Sigmoid colon (tissue), 6 donors: ENCODE measurements at regions not wholly inside any gene's neighbourhood (a gene's known extent, or its start where the extent isn't known, plus 50 kb on each side); places are given as distances from the start of the nearest gene placed in this dataset.

Experiments used
- DNase-seq: peaks from one replicate; pipeline ENCODE4 v3.0.0-alpha.2; 2019
- H3K27ac ChIP-seq, 4 donors: fragments of 200-600 bp; sonication (generic); one replicate each; pipeline ENCODE4 v1.5.1; 2016 to 2019; ENCODE audit warnings: mild to moderate bottlenecking in 1 of 4
- H3K27me3 ChIP-seq, 3 donors: fragments of 200-600 bp; sonication (generic); one replicate each; pipeline ENCODE4 v1.5.1; 2019; ENCODE audit warnings: mild to moderate bottlenecking in 1 of 3
- H3K36me3 ChIP-seq, 4 donors: fragments of 200-600 bp; sonication (generic); one replicate each; pipeline ENCODE4 v1.5.1; 2016 to 2019
- H3K4me1 ChIP-seq, 4 donors: fragments of 200-600 bp; sonication (generic); one replicate each; pipeline ENCODE4 v1.5.1; 2017 to 2019
- H3K4me3 ChIP-seq, 4 donors: fragments of 200-600 bp; sonication (generic); one replicate each; pipeline ENCODE4 v1.5.1; 2017 to 2019; ENCODE audit warnings: mild to moderate bottlenecking in 2 of 4, moderate library complexity in 1 of 4
- H3K9me3 ChIP-seq, 4 donors: fragments of 200-600 bp in 3 of 4; sonication (generic) in 3 of 4; one replicate each; pipeline versions ENCODE4 v1.5.1 to v1.6.1; 2013 to 2019
- EP300 ChIP-seq, 4 donors: sonication (generic); formaldehyde crosslinking; IDR thresholded peaks; one replicate each; pipeline ENCODE4 v1.6.1; 2017; ENCODE audit warnings: antibody characterized with exemption in 4 of 4
- POLR2A ChIP-seq, 2 donors: fragments of 450-650 bp; IDR thresholded peaks; one replicate each; pipeline ENCODE4 v1.6.1; 2016; ENCODE audit warnings: antibody characterized with exemption in 2 of 2, mild to moderate bottlenecking in 2 of 2, moderate library complexity in 2 of 2
- POLR2AphosphoS5 ChIP-seq, 4 donors: sonication (generic); formaldehyde crosslinking; IDR thresholded peaks; one replicate each; pipeline ENCODE4 v1.6.1; 2017; ENCODE audit warnings: antibody characterized with exemption in 4 of 4
- WGBS, 2 donors: extraction: QIAGEN DNeasy Blood & Tissue Kit; methylation state at CpG; one replicate each; pipeline ENCODE4 v1.1.7; 2013; 5-methylcytosine and 5-hydroxymethylcytosine counted together
- intact Hi-C: fragments of 100-400 bp; cut with DNase I; formaldehyde crosslinking; loops from one replicate; pipeline ENCODE4 v1.15.1; 2023
- TF ChIP-seq, protein P1 (sequence below), 4 experiments: fragments of 450-650 bp in 3 of 4; fragments of 200-600 bp in 1 of 4; IDR thresholded peaks; one replicate each; pipeline ENCODE4 v1.5.1; 2016 to 2019; ENCODE audit warnings: antibody characterized with exemption in 4 of 4, mild to moderate bottlenecking in 3 of 4, moderate library complexity in 2 of 4
- donor health status: healthy with polysubstance abuse.
- donor health status: healthy.

DNA sequence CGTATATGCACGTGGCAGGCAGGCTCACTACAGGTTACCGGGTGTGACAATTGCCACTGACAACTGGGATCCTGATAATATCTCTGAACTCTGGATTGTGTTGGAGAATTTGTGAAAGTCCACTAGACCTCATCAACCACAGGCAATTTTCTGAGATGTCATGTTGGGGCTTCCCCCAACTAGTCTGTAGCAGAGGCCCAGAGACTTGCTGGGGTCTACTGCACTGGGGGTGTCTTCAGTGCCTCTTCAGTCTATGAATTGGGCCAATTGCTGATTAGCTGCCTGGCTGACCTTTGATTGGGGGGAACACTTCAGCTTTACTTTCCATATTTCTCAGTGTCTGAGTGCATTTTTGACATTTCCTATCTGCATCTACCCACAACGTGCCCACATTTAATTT lies 201.5 kb downstream of the MTX2 start:
- intact Hi-C loops: no loop called here
- TF ChIP-seq POLR2A (IDR thresholded peaks at IDR 0.05) (no peak), POLR2AphosphoS5 (IDR thresholded peaks at IDR 0.05) (no peak), EP300 (IDR thresholded peaks at IDR 0.05) (no peak)
- TF ChIP-seq, protein P1, sequence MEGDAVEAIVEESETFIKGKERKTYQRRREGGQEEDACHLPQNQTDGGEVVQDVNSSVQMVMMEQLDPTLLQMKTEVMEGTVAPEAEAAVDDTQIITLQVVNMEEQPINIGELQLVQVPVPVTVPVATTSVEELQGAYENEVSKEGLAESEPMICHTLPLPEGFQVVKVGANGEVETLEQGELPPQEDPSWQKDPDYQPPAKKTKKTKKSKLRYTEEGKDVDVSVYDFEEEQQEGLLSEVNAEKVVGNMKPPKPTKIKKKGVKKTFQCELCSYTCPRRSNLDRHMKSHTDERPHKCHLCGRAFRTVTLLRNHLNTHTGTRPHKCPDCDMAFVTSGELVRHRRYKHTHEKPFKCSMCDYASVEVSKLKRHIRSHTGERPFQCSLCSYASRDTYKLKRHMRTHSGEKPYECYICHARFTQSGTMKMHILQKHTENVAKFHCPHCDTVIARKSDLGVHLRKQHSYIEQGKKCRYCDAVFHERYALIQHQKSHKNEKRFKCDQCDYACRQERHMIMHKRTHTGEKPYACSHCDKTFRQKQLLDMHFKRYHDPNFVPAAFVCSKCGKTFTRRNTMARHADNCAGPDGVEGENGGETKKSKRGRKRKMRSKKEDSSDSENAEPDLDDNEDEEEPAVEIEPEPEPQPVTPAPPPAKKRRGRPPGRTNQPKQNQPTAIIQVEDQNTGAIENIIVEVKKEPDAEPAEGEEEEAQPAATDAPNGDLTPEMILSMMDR (IDR thresholded peaks at IDR 0.05): no peak
- Histone ChIP-seq H3K27ac (no peak overlapping the region), H3K9me3 (no peaks in the 10 kb centered on the region), H3K4me3 (no peak overlapping the region), H3K4me1 (peaks cover 0 to 17% (median 7%) of the 10 kb centered on the region in 4 donors), H3K27me3 (no peaks in the 10 kb centered on the region), H3K36me3 (no peaks in the 10 kb centered on the region)
- WGBS, 2 donors: 89 to 90% methylated on average over 4 of the region's 4 CpGs
- DNase-seq: no peak

GRCh38 chr2:176471949-176472348 lies 202.7 kb downstream of the MTX2 start:
- H3K27ac ChIP-seq: no peak overlapping the region
- no peaks in the 10 kb centered on the region for H3K9me3 ChIP-seq
- H3K4me1 ChIP-seq: peaks cover 0 to 17% (median 7%) of the 10 kb centered on the region in 4 donors
- TF ChIP-seq POLR2AphosphoS5 (IDR thresholded peaks at IDR 0.05) (no peak), POLR2A (IDR thresholded peaks at IDR 0.05) (no peak), EP300 (IDR thresholded peaks at IDR 0.05) (no peak)
- TF ChIP-seq, protein P1 (IDR thresholded peaks at IDR 0.05): no peak
- WGBS, 2 donors: 71 to 88% methylated on average over 2 of the region's 2 CpGs
- intact Hi-C loops: no loop called here
- no peaks in the 10 kb centered on the region for H3K36me3 ChIP-seq
- no peak for DNase-seq
- H3K27me3 ChIP-seq: no peaks in the 10 kb centered on the region
- H3K4me3 ChIP-seq: no peak overlapping the region

DNA sequence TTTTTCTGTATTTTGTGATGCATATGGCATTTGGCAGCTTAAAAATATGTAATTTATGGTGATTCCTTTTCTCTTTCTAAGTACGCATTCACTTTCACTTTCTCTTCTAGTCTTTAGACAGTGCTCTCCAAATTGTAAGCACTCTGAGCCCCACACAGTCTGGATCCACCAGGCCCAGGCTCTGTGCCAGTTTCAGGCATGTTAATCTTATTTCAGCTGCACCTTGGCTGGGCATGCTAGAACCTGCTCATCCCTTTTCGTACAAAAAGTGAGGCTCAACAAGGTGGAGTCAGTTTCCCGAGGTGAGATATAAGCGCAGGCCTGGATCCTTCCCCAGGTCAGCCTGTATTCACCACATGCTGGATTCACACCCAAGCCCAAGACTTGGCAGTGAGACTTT lies 203.9 kb downstream of the MTX2 start:
- Histone ChIP-seq H3K27me3 (no peaks in the 10 kb centered on the region), H3K9me3 (no peaks in the 10 kb centered on the region), H3K36me3 (no peaks in the 10 kb centered on the region), H3K4me1 (peaks cover 0 to 17% (median 7%) of the 10 kb centered on the region in 4 donors), H3K4me3 (peak overlapping the region in 3 of 4 donors; percentile 18 to 29 (median 27)), H3K27ac (peak overlapping the region in 2 of 4 donors; percentile 29 to 46)
- 44 to 50% methylated on average over 4 of the region's 4 CpGs for WGBS, 2 donors
- peak; percentile 76 for DNase-seq
- TF ChIP-seq, protein P1 (IDR thresholded peaks at IDR 0.05): no peak
- TF ChIP-seq EP300 (IDR thresholded peaks at IDR 0.05): no peak
- no peak for TF ChIP-seq POLR2A (IDR thresholded peaks at IDR 0.05)
- TF ChIP-seq POLR2AphosphoS5 (IDR thresholded peaks at IDR 0.05): no peak
- intact Hi-C loops: no loop called here

- 89 to 94% methylated on average over 6 of the region's 6 CpGs for WGBS, 2 donors
These were observed 204.6 kb downstream of the MTX2 start for GRCh38 chr2:176473851-176474250.

DNA sequence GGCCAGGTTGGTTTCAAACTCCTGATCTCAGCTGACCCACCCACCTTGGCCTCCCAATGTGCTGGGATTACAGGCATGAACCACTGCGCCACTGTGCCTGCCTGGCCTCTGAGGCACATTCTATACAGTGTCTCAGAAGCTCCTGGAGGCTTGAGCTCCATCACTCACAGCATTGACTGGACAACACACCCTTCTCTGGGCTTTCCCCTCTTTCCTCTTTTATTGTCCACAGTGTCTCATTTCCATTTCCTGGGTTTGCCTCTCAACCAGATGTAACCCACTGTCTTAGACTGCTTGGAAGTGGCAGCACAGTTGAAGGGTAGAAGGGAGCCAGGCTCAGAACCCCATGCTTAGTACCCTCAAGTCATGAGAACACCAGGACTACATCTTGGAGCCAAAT lies 208.1 kb downstream of the MTX2 start:
- TF ChIP-seq EP300 (IDR thresholded peaks at IDR 0.05) (no peak), POLR2A (IDR thresholded peaks at IDR 0.05) (no peak), POLR2AphosphoS5 (IDR thresholded peaks at IDR 0.05) (no peak)
- TF ChIP-seq, protein P1 (IDR thresholded peaks at IDR 0.05): no peak
- Histone ChIP-seq H3K4me3 (no peak overlapping the region), H3K27me3 (no peaks in the 10 kb centered on the region), H3K9me3 (no peaks in the 10 kb centered on the region), H3K27ac (no peak overlapping the region), H3K36me3 (no peaks in the 10 kb centered on the region), H3K4me1 (peaks cover 0 to 19% (median 7%) of the 10 kb centered on the region in 4 donors)
- DNase-seq: no peak
- WGBS, 2 donors: 94 to 100% methylated on average over 1 of the region's 1 CpG
- intact Hi-C loops: no loop called here

More at GRCh38 chr2:176473851-176474250, 204.6 kb downstream of the MTX2 start:
- no peaks in the 10 kb centered on the region for H3K9me3 ChIP-seq
- H3K27me3 ChIP-seq: no peaks in the 10 kb centered on the region
- TF ChIP-seq EP300 (IDR thresholded peaks at IDR 0.05): no peak
- no peaks in the 10 kb centered on the region for H3K36me3 ChIP-seq
- H3K4me3 ChIP-seq: no peak overlapping the region
- intact Hi-C loops: no loop called here
- no peak for DNase-seq
- peaks cover 0 to 17% (median 7%) of the 10 kb centered on the region in 4 donors for H3K4me1 ChIP-seq
- no peak overlapping the region for H3K27ac ChIP-seq
